Astrocyte (in vitro differentiated cells and primary cell): ENCODE measurements at regions not wholly inside any gene's neighbourhood (a gene's known extent, or its start where the extent isn't known, plus 50 kb on each side); places are given as distances from the start of the nearest gene placed in this dataset.

Source experiments
- CTCF ChIP-seq: IDR thresholded peaks from 2 replicates; pipeline ENCODE4 v1.5.1; 2011; ENCODE audit warnings: low read depth, mild to moderate bottlenecking, inconsistent platforms, low read length, moderate library complexity; ENCODE audit not compliant: insufficient read depth
- EZH2 ChIP-seq: IDR thresholded peaks from 2 replicates; pipeline ENCODE4 v1.6.1; 2012; ENCODE audit warnings: mild to moderate bottlenecking, low read length, inconsistent platforms; ENCODE audit not compliant: insufficient read depth

GRCh38 chr12:92396647-92397252 is 251.1 kb upstream of the BTG1 start:
- TF ChIP-seq CTCF (no peak), EZH2 (no peak)
